Astrocyte of the spinal cord (primary cell): ENCODE measurements at regions not wholly inside any gene's neighbourhood (a gene's known extent, or its start where the extent isn't known, plus 50 kb on each side); places are given as distances from the start of the nearest gene placed in this dataset.

Experiments
- DNase-seq: peaks from one replicate; pipeline ENCODE4 v3.0.0; 2011; ENCODE audit warnings: low read depth, low spot score
- H3K4me3 ChIP-seq: 2 replicates; pipeline ENCODE4 v1.5.1; 2011; ENCODE audit warnings: low read depth, mild to moderate bottlenecking, low read length, moderate library complexity
- in situ Hi-C: cut with HindIII; loops from 2 replicates; pipeline ENCODE4 v1.10.0; 2017; ENCODE audit warnings: low sequenced_read_pairs
- TF ChIP-seq, protein P1 (sequence below): IDR thresholded peaks from 2 replicates; pipeline ENCODE4 v1.5.1; 2012; ENCODE audit warnings: low read depth, mild to moderate bottlenecking, low read length, inconsistent platforms

DNA sequence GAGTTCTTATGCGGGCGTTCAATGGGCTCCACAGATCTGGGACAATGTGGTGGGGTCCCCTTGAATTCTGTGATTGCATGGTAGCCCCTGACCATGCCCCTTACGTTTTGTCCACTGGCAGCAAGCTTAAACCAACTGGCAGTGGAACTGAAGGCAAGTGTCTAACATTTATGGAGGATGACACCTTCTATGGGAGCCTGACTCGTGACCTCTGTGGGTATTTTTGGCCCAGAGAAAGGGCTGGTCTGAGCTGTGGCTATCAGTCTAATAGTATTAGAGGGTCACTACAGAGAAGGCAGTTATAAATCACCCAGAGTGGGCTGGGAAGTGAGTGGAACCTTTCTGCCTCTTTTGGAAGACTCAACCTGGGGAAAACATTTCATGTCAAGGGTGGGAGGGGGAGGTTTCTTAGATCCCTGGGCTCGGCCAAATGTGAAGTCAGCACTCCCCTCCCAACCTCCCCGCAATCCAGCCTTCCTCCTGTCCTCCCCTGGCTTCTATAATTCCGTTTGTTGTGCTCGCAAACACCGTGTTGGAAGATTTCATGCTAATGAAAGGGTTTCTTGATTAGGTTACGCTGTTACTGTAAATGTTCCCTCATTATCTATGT lies 322.7 kb downstream of the RPS24 start:
- TF ChIP-seq, protein P1, sequence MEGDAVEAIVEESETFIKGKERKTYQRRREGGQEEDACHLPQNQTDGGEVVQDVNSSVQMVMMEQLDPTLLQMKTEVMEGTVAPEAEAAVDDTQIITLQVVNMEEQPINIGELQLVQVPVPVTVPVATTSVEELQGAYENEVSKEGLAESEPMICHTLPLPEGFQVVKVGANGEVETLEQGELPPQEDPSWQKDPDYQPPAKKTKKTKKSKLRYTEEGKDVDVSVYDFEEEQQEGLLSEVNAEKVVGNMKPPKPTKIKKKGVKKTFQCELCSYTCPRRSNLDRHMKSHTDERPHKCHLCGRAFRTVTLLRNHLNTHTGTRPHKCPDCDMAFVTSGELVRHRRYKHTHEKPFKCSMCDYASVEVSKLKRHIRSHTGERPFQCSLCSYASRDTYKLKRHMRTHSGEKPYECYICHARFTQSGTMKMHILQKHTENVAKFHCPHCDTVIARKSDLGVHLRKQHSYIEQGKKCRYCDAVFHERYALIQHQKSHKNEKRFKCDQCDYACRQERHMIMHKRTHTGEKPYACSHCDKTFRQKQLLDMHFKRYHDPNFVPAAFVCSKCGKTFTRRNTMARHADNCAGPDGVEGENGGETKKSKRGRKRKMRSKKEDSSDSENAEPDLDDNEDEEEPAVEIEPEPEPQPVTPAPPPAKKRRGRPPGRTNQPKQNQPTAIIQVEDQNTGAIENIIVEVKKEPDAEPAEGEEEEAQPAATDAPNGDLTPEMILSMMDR: no peak
- no peak for DNase-seq
- in situ Hi-C loops: no loop called here
- H3K4me3 ChIP-seq: no peak overlapping the region

DNA sequence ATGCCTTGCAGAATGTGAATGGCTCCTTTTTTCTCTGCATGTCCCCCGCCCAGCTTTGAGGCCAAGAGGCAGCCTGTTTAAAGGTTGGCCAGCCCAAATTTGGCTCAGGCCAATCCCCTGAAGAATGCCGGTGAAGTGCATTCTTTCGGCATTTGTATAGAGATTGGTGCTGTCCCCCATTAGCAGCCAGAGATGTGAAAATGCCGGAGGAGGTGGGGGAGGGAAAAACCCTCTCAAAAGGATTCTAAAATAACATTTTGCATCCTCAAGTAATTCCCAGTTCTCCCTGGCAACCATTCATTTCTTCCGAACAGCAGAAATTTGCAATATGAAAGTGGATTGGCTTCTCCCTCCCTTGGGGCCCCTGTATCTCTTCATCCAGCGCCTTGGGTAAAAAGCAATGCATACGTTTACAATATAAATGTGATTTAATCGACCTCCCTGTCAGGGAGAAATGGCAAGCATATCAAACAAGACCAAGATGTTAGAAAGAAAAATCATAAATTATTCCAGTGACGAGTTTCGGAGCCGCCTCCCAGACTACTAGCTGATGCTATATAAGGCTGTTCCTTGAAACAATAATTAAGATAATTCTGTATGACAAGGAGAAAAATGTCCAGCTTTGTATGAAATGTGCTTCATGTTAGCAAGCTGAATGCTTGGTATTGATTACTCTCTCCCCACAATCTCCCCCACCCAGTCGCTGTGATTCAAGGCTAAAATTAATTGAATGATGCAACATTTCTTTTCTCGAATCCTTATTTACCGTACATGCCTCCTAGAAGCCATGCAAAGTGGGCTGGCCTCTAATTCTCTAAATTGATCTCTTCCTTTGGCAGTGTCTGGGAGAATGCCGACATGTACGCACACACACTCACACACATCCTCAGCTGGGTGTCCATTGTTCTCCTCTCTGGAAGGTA lies 323.7 kb downstream of the RPS24 start:
- in situ Hi-C loops: no loop called here
- TF ChIP-seq, protein P1: no peak
- DNase-seq: no peak
- no peak overlapping the region for H3K4me3 ChIP-seq

DNA sequence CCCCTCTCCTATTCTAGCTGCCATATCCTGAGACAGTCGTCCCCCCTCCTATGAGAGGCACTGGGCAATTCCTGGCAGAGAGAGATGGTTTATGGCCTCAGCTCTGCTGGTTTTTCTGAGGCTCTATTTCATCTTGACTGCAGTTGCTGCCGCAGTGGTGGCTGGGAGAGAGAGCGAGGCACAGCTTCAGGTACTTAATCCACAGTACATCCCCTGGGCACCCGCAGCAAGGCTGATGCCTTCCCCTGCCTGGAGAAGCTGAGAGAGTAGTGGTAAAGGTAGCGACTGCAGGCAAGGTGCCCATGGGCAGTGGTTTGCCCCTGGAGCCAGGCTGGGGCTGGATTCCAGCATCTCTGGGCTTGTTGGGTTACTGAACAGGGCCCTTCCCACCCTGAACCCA lies 324.7 kb downstream of the RPS24 start:
- DNase-seq: no peak
- H3K4me3 ChIP-seq: no peak overlapping the region
- in situ Hi-C loops: no loop called here
- TF ChIP-seq, protein P1: no peak

DNA sequence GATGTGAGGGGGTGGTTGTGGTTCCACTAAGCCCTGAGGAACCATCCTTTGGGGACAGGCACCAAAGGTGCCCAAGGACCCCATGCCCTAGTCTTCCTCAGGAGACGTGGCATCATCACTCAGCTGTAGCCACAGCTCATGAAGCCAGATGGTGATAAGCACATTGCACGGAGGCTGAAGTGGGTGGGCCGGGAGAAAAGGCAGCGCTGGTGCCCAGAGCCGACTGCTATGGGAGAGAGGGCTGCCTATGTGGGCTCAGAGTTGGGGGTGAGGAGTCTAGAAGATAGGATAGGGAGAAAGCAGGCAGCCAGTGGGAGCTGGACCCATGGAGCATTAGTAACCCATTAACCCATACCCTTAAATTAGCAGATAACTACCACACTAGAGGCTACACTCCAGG lies 325.3 kb downstream of the RPS24 start:
- DNase-seq: no peak
- in situ Hi-C loops: no loop called here
- H3K4me3 ChIP-seq: no peak overlapping the region
- TF ChIP-seq, protein P1: no peak

DNA sequence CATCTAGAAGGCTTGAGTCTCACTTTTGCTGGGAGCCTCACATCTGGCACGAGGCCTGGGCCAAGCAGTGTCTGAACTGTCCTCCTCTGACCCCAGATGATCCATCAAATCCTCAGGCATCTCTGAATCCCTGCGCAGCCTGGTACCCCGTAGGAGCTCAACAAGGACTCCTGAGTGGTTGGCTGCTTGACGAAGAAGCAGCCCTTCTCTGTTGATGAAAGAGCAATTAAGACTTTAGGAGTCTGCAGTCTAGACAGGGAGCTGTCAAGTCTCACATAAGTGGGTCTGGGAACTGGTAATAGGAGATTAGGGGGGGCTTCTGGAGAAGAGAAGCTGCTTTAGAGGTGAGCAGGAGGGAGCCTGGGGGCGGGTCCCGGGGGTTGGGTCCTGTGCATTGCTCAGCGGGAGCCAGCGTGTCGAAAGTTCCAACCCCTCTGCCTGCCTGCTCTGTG lies 326.0 kb downstream of the RPS24 start:
- DNase-seq: no peak
- TF ChIP-seq, protein P1: no peak
- in situ Hi-C loops: no loop called here
- no peak overlapping the region for H3K4me3 ChIP-seq

DNA sequence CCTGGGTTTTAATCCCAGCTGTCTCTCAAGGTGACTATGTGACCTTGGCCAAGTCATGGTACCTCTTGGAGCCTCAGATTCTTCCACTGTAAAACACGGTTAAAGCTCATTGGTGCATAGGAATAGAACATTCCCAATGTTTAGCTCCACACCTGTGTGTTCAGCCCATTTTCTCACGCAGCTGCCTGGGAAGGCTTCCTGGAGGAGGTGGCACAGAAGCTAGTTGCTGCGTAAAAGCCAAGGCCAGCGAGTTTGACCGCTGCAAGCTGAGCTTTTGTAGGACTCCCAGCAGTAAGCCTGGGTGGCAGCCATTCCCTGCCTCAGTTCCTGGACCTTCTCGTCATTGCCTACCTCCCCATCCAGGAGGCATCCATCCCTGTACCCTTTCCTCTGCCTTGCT lies 326.6 kb downstream of the RPS24 start:
- in situ Hi-C loops: no loop called here
- no peak overlapping the region for H3K4me3 ChIP-seq
- no peak for DNase-seq
- TF ChIP-seq, protein P1: no peak
